BLaER1 treated with 17β-estradiol and CSF1 and Interleukin-3, amounts not matched to agents 10 nM and 100 nM (cell line): ENCODE measurements at regions not wholly inside any gene's neighbourhood (a gene's known extent, or its start where the extent isn't known, plus 50 kb on each side); places are given as distances from the start of the nearest gene placed in this dataset.

Experiments
- H3K27ac ChIP-seq, 11 experiments: shearing (Covaris generic); formaldehyde crosslinking; 2 replicates each; pipeline ENCODE4 v1.8.1; 2022
- H3K27me3 ChIP-seq, 11 experiments: shearing (Covaris generic); formaldehyde crosslinking; 2 replicates each; pipeline ENCODE4 v1.8.1; 2022
- H3K36me3 ChIP-seq, 11 experiments: shearing (Covaris generic); formaldehyde crosslinking; 2 replicates each; pipeline ENCODE4 v1.8.1; 2022
- H3K4me1 ChIP-seq, 10 experiments: shearing (Covaris generic); formaldehyde crosslinking; 2 replicates each; pipeline ENCODE4 v1.8.1; 2022
- H3K4me2 ChIP-seq, 11 experiments: shearing (Covaris generic); formaldehyde crosslinking; 2 replicates each; pipeline ENCODE4 v1.8.1; 2022
- H3K4me3 ChIP-seq, 10 experiments: shearing (Covaris generic); formaldehyde crosslinking; 2 replicates each; pipeline ENCODE4 v1.8.1; 2022
- H3K9ac ChIP-seq, 11 experiments: shearing (Covaris generic); formaldehyde crosslinking; 2 replicates each; pipeline ENCODE4 v1.8.1; 2022
- H3K9me3 ChIP-seq, 11 experiments: shearing (Covaris generic); formaldehyde crosslinking; replicated peaks in 1 of 11; 2 replicates each; pipeline ENCODE4 v1.8.1; 2022
- H4K20me1 ChIP-seq, 11 experiments: shearing (Covaris generic); formaldehyde crosslinking; 2 replicates each; pipeline ENCODE4 v1.8.1; 2022
- Cebpa-rat ChIP-seq, 11 experiments: shearing (Covaris generic); IDR thresholded peaks; 2 replicates each; pipeline ENCODE4 v1.8.1; 2022

DNA sequence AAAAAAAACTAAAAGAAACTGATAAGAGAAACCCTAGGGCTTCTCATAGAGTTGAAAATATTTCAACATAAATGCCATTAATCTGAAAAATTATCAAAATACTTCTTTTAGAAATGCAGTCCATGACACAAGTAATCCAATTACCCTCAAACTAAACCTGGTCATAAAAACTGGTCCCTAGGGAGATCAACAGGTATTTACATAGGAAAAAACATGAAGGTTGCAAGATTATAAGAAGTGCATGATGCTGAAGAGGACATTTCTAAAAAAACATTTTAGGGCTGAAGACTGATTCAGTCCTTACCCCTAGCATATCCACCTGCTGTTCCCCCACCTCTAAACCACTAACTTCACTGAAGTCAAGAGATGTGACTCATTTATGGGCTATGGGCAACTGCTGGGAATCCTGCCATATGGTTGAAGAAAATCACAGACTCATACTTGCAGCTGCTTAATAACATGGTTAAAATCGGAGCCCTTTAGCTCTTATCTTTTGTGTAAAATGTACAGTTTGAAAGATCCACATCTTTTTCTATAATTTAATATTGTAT lies 131.0 kb upstream of the RUNX1 start:
- H3K4me3 ChIP-seq: no peak overlapping the region
- TF ChIP-seq Cebpa-rat (IDR thresholded peaks at IDR 0.05): no peak
- no peaks in the 10 kb centered on the region for H3K4me1 ChIP-seq
- peaks cover 21 to 42% (median 28%) of the 10 kb centered on the region in 11 experiments for H3K9me3 ChIP-seq
- H3K27me3 ChIP-seq: no peaks in the 10 kb centered on the region
- H4K20me1 ChIP-seq: no peaks in the 10 kb centered on the region
- H3K36me3 ChIP-seq: no peaks in the 10 kb centered on the region
- H3K4me2 ChIP-seq: no peak overlapping the region
- no peak overlapping the region for H3K27ac ChIP-seq
- H3K9ac ChIP-seq: no peak overlapping the region

DNA sequence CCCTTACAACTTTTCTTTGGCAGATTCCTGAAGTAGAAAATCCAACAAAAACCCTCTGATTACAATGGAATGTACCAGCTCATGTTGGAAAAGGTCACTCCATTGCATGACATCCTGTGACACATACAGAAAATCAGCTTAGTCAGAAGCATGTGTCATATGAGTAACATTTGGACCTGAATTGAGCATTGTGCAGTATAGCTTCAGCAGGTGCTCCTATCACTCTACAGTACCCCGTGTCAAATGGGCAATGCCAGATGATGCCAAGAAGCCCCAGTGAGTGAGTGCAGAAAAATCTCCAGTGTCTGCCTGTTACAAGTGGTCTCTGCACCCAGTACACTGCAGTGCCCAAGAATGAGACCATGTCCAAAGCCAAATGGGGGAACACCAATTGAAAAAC lies 129.7 kb upstream of the RUNX1 start:
- H3K4me1 ChIP-seq: no peaks in the 10 kb centered on the region
- H3K27ac ChIP-seq: no peak overlapping the region
- H3K4me3 ChIP-seq: no peak overlapping the region
- no peak overlapping the region for H3K9ac ChIP-seq
- no peaks in the 10 kb centered on the region for H3K27me3 ChIP-seq
- H4K20me1 ChIP-seq: no peaks in the 10 kb centered on the region
- H3K9me3 ChIP-seq: peaks cover 24 to 33% (median 28%) of the 10 kb centered on the region in 11 experiments
- no peak for TF ChIP-seq Cebpa-rat (IDR thresholded peaks at IDR 0.05)
- H3K4me2 ChIP-seq: no peak overlapping the region
- no peaks in the 10 kb centered on the region for H3K36me3 ChIP-seq

- Histone ChIP-seq H3K36me3 (no peaks in the 10 kb centered on the region), H3K9me3 (peaks cover 22 to 30% (median 24%) of the 10 kb centered on the region in 11 experiments), H3K9ac (no peak overlapping the region), H3K4me2 (no peak overlapping the region), H4K20me1 (no peaks in the 10 kb centered on the region), H3K27me3 (no peaks in the 10 kb centered on the region), H3K4me1 (peaks cover 0 to under 1% (median 0%) of the 10 kb centered on the region in 10 experiments; a peak in 2 of 20 replicates), H3K27ac (no peak overlapping the region), H3K4me3 (no peak overlapping the region)
- TF ChIP-seq Cebpa-rat (IDR thresholded peaks at IDR 0.05): no peak
These were observed 129.0 kb upstream of the RUNX1 start for GRCh38 chr21:35178098-35178497.

DNA sequence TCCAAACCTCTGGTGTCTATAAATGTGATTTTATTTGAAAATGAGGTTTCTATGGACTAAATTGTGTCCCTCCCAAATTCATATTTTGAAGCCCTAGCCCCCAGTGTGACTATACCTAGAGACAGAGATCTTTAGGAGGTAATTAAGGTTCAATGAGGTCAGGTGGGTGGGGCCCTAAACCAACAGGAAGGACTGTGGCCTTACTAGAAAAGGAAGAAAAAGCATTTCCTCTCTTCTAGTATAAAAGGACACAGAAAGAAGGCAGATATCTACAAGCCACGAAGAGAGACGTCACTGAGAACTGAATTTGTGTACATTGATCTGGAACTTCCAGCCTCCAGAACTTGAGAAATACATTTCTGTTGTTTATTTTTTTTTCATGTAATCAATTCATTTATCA lies 123.1 kb upstream of the RUNX1 start:
- no peak overlapping the region for H3K27ac ChIP-seq
- H3K4me2 ChIP-seq: peak overlapping the region; percentile 9 to 70 (median 48); a peak in 21 of 22 replicates
- no peak for TF ChIP-seq Cebpa-rat (IDR thresholded peaks at IDR 0.05)
- H3K4me3 ChIP-seq: no peak overlapping the region
- H3K36me3 ChIP-seq: no peaks in the 10 kb centered on the region
- no peaks in the 10 kb centered on the region for H3K27me3 ChIP-seq
- H3K4me1 ChIP-seq: peaks cover 18 to 34% (median 27%) of the 10 kb centered on the region in 10 experiments
- no peak overlapping the region for H3K9ac ChIP-seq
- H3K9me3 ChIP-seq: peaks cover 20 to 48% (median 29%) of the 10 kb centered on the region in 11 experiments
- no peaks in the 10 kb centered on the region for H4K20me1 ChIP-seq

GRCh38 chr21:35171385-35171784 lies 122.3 kb upstream of the RUNX1 start:
- H3K9me3 ChIP-seq: peaks cover 14 to 42% (median 21%) of the 10 kb centered on the region in 11 experiments
- no peaks in the 10 kb centered on the region for H4K20me1 ChIP-seq
- no peak overlapping the region for H3K4me3 ChIP-seq
- TF ChIP-seq Cebpa-rat (IDR thresholded peaks at IDR 0.05): no peak
- no peak overlapping the region for H3K27ac ChIP-seq
- H3K27me3 ChIP-seq: no peaks in the 10 kb centered on the region
- H3K4me2 ChIP-seq: peak overlapping the region; percentile 9 to 70 (median 48); a peak in 19 of 22 replicates
- H3K9ac ChIP-seq: no peak overlapping the region
- H3K36me3 ChIP-seq: no peaks in the 10 kb centered on the region
- H3K4me1 ChIP-seq: peaks cover 18 to 34% (median 27%) of the 10 kb centered on the region in 10 experiments

GRCh38 chr21:35170818-35171217 lies 121.7 kb upstream of the RUNX1 start:
- H3K27ac ChIP-seq: no peak overlapping the region
- H3K4me1 ChIP-seq: peaks cover 18 to 34% (median 27%) of the 10 kb centered on the region in 10 experiments
- H3K9ac ChIP-seq: no peak overlapping the region
- H3K36me3 ChIP-seq: no peaks in the 10 kb centered on the region
- TF ChIP-seq Cebpa-rat (IDR thresholded peaks at IDR 0.05): no peak
- peak overlapping the region in 8 of 11 experiments; percentile 24 to 70 (median 53); a peak in 14 of 22 replicates for H3K4me2 ChIP-seq
- H3K27me3 ChIP-seq: no peaks in the 10 kb centered on the region
- no peak overlapping the region for H3K4me3 ChIP-seq
- H4K20me1 ChIP-seq: no peaks in the 10 kb centered on the region
- peaks cover 8 to 37% (median 15%) of the 10 kb centered on the region in 11 experiments for H3K9me3 ChIP-seq

DNA sequence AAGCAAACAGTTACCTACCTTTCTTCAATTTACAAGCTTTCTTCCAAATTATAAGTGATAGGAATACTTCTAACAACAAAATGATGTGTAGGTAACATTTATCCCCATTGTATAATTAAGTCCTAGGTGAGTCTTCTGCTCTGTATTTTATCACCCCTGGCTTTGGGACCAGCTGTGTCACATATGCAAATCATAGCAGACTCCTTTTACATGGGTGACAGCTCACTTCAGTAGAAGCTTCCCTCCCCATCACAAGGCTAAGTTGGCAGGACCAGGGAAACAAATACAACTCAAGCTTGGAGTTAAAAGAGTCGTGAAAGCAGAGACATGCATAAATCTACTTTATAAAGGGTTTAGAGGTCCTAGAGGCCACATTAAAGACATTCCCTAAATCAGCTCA lies 121.1 kb upstream of the RUNX1 start:
- no peak for TF ChIP-seq Cebpa-rat (IDR thresholded peaks at IDR 0.05)
- no peaks in the 10 kb centered on the region for H3K36me3 ChIP-seq
- H4K20me1 ChIP-seq: no peaks in the 10 kb centered on the region
- no peaks in the 10 kb centered on the region for H3K27me3 ChIP-seq
- H3K4me2 ChIP-seq: peak overlapping the region in 8 of 11 experiments; percentile 24 to 70 (median 53); a peak in 15 of 22 replicates
- peaks cover 6 to 37% (median 15%) of the 10 kb centered on the region in 11 experiments for H3K9me3 ChIP-seq
- H3K4me3 ChIP-seq: no peak overlapping the region
- no peak overlapping the region for H3K9ac ChIP-seq
- no peak overlapping the region for H3K27ac ChIP-seq
- H3K4me1 ChIP-seq: peaks cover 18 to 34% (median 27%) of the 10 kb centered on the region in 10 experiments

DNA sequence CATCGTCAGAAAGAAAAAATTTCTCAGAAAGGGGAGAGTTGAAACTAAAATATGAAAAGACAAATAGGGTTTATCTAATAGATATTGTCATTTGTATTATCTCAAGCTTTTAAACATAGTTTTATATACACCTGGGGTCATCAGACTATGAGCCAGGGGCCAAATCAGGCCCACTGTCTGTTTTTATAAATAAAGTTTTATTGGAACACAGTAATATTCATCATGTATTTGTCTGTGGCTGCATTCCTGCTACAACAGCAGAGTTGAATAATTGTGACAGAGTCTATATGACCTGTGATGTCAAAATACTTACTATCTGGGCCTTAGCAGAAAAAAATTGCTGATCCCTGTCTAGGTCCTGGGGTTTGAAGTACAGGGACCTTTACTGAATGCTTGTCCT lies 120.5 kb upstream of the RUNX1 start:
- Histone ChIP-seq H3K4me1 (peaks cover 18 to 34% (median 27%) of the 10 kb centered on the region in 10 experiments), H3K9ac (no peak overlapping the region), H3K9me3 (peaks cover 7 to 39% (median 17%) of the 10 kb centered on the region in 11 experiments), H3K4me2 (no peak overlapping the region; a peak in 1 of 22 replicates), H3K27ac (no peak overlapping the region), H3K27me3 (no peaks in the 10 kb centered on the region), H3K4me3 (no peak overlapping the region), H4K20me1 (no peaks in the 10 kb centered on the region), H3K36me3 (no peaks in the 10 kb centered on the region)
- no peak for TF ChIP-seq Cebpa-rat (IDR thresholded peaks at IDR 0.05)

GRCh38 chr21:35168735-35169134 lies 119.6 kb upstream of the RUNX1 start:
- TF ChIP-seq Cebpa-rat (IDR thresholded peaks at IDR 0.05): no peak

DNA sequence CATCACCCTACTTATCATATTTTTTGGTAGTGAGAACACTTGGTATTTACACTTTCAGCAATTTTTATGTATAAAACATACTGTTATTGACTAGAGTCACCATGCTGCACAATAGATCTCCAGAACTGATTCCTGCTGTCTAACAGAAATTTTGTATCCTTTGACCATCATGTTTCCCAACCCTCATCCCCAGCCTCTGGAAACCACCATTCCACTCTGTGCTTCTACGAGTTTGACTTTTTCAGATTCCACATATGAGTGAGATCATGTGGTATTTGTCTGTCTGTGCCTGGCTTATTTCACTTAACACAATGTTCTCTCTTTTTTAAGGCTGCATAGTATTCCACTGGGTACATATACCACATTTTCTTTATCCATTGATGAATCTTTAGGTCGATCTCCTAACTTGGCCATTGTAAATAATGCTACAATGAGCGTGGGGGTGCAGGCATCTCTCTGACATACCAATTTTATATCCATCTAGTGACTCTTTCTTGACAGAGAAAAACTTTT lies 115.9 kb upstream of the RUNX1 start:
- peaks cover 0 to 4% (median under 1%) of the 10 kb centered on the region in 10 experiments; a peak in 8 of 20 replicates for H3K4me1 ChIP-seq
- H3K36me3 ChIP-seq: no peaks in the 10 kb centered on the region
- no peak overlapping the region for H3K27ac ChIP-seq
- no peak overlapping the region for H3K4me2 ChIP-seq
- no peak overlapping the region for H3K9ac ChIP-seq
- peaks cover 7 to 28% (median 13%) of the 10 kb centered on the region in 11 experiments; a peak in 21 of 22 replicates for H3K9me3 ChIP-seq
- no peak overlapping the region for H3K4me3 ChIP-seq
- no peaks in the 10 kb centered on the region for H4K20me1 ChIP-seq
- TF ChIP-seq Cebpa-rat (IDR thresholded peaks at IDR 0.05): no peak
- no peaks in the 10 kb centered on the region for H3K27me3 ChIP-seq

More at GRCh38 chr21:35168735-35169134, 119.6 kb upstream of the RUNX1 start:
- Histone ChIP-seq H3K4me1 (peaks cover 18 to 34% (median 27%) of the 10 kb centered on the region in 10 experiments), H3K27me3 (no peaks in the 10 kb centered on the region), H3K36me3 (no peaks in the 10 kb centered on the region), H3K4me2 (no peak overlapping the region), H4K20me1 (no peaks in the 10 kb centered on the region), H3K27ac (no peak overlapping the region), H3K4me3 (no peak overlapping the region), H3K9ac (no peak overlapping the region), H3K9me3 (peaks cover 7 to 42% (median 17%) of the 10 kb centered on the region in 11 experiments)
